CD4-positive, alpha-beta T cell treated with Interleukin-17A for 1 hour (primary cell): ENCODE measurements at regions not wholly inside any gene's neighbourhood (a gene's known extent, or its start where the extent isn't known, plus 50 kb on each side); places are given as distances from the start of the nearest gene placed in this dataset.

Source experiments
- DNase-seq: peaks from one replicate; pipeline ENCODE4 v3.0.0-alpha.2; 2020

GRCh38 chr10:35707642-35708425, 65.7 kb upstream of the FZD8 start:
- no peak for DNase-seq

DNA sequence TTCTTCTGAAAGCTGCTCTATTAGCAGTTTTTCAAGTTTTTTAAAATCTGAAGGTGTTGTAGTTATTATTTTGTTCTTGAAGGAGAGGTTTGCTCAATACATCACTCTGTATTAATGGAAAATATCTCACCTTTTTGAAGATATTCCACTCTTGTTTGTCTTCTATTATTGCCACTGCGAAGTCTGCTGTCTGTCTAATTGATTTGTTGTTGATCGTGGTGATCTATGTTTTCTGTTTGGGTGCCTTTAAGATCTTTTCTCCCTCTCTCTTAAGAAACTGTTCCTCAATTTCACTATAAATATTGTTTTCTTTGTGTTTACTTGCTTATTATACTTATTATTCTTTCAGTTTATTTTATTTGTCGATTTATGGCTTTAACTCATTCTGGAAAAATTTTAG, 64.9 kb upstream of the FZD8 start:
- no peak for DNase-seq

- DNase-seq = no peak
Observed at GRCh38 chr10:35705671-35706070, 63.6 kb upstream of the FZD8 start.

GRCh38 chr10:35705051-35705450, 63.0 kb upstream of the FZD8 start:
- no peak for DNase-seq

DNA sequence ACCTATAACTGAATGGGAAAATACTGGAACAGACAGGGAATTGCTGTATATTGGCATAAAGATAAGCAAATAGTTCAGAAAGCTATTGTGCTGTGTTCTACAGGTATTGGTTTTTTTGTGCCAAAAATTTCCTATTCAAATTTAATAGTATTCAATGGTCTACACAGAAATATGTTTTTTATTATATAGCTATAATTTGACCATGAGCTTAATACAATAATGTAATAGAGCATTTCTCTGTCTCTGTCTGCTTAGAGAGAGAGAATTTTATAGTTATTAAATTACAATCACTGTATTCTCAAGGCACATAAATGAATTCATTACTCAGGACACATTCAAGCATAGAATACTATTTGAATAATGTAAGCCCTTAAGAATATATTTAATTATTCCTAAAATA, 62.3 kb upstream of the FZD8 start:
- no peak for DNase-seq

DNA sequence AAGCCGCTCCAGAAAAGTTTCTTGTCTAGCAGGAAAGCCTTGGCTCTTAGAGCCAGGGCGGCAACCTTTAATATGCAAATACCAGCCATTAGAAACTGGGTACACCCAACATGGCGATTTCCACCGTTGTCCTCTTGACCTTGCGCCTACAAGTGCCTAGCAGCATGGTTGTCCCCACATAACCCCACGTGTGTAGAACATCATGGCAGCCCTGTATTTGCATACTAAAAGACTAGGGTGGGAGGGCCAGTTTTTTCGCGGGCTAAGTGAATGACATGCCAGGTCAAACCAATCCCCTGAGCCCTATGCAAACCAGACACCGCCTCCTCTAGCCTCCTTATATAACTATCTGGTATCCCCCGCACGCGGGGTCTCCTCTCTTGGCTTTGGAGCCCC, 58.4 kb upstream of the FZD8 start:
- no peak for DNase-seq

GRCh38 chr10:35699848-35700486, 57.9 kb upstream of the FZD8 start:
- DNase-seq = no peak

- no peak for DNase-seq
Observed at GRCh38 chr10:35696392-35697287, 54.5 kb upstream of the FZD8 start.

GRCh38 chr10:35693800-35694199, 51.7 kb upstream of the FZD8 start:
- no peak for DNase-seq
